Aorta (tissue), 5 donors: ENCODE measurements at regions not wholly inside any gene's neighbourhood (a gene's known extent, or its start where the extent isn't known, plus 50 kb on each side); places are given as distances from the start of the nearest gene placed in this dataset.

Experiments
- ATAC-seq: fragments of 200-7000 bp; cut with Tn5 transposase; one replicate; pipeline ENCODE4 v1.9.1; 2022; ENCODE audit warnings: moderate library complexity; ENCODE audit not compliant: low FRiP score
- DNase-seq, 2 donors: peaks; one replicate each; pipeline ENCODE4 v3.0.0-alpha.2; 2020
- H3K27ac ChIP-seq, 2 donors: one replicate each; pipeline ENCODE4 v1.5.1; 2013; ENCODE audit warnings: low read length in 2 of 2, mild to moderate bottlenecking in 2 of 2, moderate library complexity in 2 of 2, control low read depth in 1 of 2, inconsistent platforms in 1 of 2, low read depth in 1 of 2
- H3K27me3 ChIP-seq, 2 donors: one replicate each; pipeline ENCODE4 v1.6.1; 2013; ENCODE audit warnings: control low read depth in 1 of 2, low read length in 1 of 2, mild to moderate bottlenecking in 1 of 2, moderate library complexity in 1 of 2; ENCODE audit not compliant: insufficient read depth in 2 of 2, control insufficient read depth in 1 of 2
- H3K36me3 ChIP-seq, 2 donors: one replicate each; pipeline ENCODE4 v1.6.1; 2013; ENCODE audit warnings: control low read depth in 1 of 2, low read length in 1 of 2, mild to moderate bottlenecking in 1 of 2; ENCODE audit not compliant: insufficient read depth in 2 of 2, control insufficient read depth in 1 of 2
- H3K4me1 ChIP-seq, 2 donors: one replicate each; pipeline ENCODE4 v1.6.1; 2013; ENCODE audit warnings: low read length in 2 of 2, control low read depth in 1 of 2, mild to moderate bottlenecking in 1 of 2, moderate library complexity in 1 of 2; ENCODE audit not compliant: insufficient read depth in 2 of 2, control insufficient read depth in 1 of 2
- H3K4me3 ChIP-seq, 2 donors: one replicate each; pipeline ENCODE4 v1.5.1; 2013; ENCODE audit warnings: low read length in 2 of 2, control low read depth in 1 of 2, mild to moderate bottlenecking in 1 of 2
- H3K9me3 ChIP-seq: one replicate; pipeline ENCODE4 v1.6.1; 2013; ENCODE audit warnings: mild to moderate bottlenecking, low read length; ENCODE audit not compliant: control insufficient read depth
- WGBS, 2 donors: extraction: QIAGEN DNeasy Blood & Tissue Kit; methylation state at CpG; one replicate each; pipeline ENCODE4 v1.1.7; 2013; 5-methylcytosine and 5-hydroxymethylcytosine counted together
- intact Hi-C, 2 donors: fragments of 100-400 bp; cut with DNase I; formaldehyde crosslinking; loops; one replicate each; pipeline versions ENCODE4 v1.14.2 to v1.15.0; 2022
- donor health status: healthy with polysubstance abuse.
- donor health status: Bipolar disorder and iron deficiency.
- donor health status: DM: no; HTN: no; CAD: no.
- donor health status: DM: no; HTN: no; CAD: no.
- donor health status: DM: yes; HTN: yes; CAD: no.

DNA sequence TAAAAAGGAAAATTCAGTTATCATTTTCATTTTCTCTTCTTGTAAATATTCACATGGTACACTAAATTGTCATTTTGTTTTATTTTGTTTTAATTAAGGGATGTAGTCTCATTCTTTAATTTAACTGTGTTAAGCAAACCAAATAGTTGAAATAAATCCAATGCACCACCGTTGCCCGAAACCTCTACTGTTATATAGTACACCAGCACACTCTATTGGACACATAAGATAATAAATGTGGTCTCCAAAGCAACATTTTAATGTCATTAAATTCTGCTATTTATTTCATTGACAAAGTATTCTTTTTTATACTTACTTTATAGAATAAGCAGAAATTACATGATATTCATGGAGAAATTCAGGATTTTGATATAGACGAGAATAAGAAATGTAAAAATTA is 156.4 kb upstream of the FREM2 start:
- Histone ChIP-seq H3K4me3 (no peak overlapping the region), H3K9me3 (peaks cover 1% of the 10 kb centered on the region), H3K4me1 (no peaks in the 10 kb centered on the region), H3K27ac (no peak overlapping the region), H3K27me3 (no peaks in the 10 kb centered on the region), H3K36me3 (no peaks in the 10 kb centered on the region)
- ATAC-seq, result no peak
- intact Hi-C loops, result no loop called here
- 40 to 43% methylated on average over 3 of the region's 3 CpGs for WGBS, 2 donors
- no peak for DNase-seq

DNA sequence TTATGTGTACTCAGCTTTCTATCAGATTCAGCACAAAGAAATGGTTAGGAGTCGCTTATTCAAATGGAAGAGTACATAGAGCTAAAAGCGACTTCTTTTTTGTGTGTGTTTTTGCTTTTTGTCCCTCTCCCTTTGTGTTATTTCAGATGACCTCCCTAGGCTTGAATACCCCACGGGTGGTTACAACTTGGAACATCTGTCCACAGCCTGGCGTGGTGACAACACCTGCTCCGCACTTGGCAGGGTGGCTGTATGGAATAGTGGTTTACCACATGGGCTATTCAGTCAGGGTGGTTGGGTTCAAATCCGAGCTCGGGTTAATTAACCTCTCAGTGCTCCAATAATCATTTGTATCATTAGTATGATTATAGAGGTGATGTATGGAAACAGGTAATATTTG is 151.6 kb upstream of the FREM2 start:
- no peak overlapping the region for H3K4me3 ChIP-seq
- no peaks in the 10 kb centered on the region for H3K36me3 ChIP-seq
- H3K9me3 ChIP-seq, result peaks cover 1% of the 10 kb centered on the region
- no peaks in the 10 kb centered on the region for H3K27me3 ChIP-seq
- intact Hi-C loops, result no loop called here
- H3K27ac ChIP-seq, result no peak overlapping the region
- H3K4me1 ChIP-seq, result no peaks in the 10 kb centered on the region
- ATAC-seq, result no peak
- no peak for DNase-seq
- WGBS, 2 donors, result 84% methylated on average over 7 of the region's 7 CpGs

DNA sequence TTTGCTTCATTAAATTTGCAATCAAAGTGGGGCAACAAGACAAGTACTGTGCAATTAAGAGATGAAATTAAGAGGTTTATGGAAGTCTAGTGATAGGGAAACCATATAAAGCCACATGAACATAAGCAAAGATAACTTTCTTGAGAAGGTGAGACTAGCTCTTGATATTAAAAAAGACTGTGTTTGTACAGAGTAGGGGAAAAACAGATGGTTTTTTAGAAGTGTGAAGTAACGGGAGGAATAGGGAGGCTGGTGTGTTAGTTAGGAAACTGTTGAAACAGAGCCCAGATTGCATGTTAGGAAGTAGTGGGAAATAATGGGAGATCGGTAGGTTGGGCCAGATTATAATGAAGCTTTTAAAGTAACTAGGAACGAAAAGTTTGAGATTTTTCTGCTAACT is 149.8 kb upstream of the FREM2 start:
- Histone ChIP-seq H3K4me3 (no peak overlapping the region), H3K27me3 (no peaks in the 10 kb centered on the region), H3K36me3 (no peaks in the 10 kb centered on the region), H3K4me1 (no peaks in the 10 kb centered on the region), H3K27ac (no peak overlapping the region), H3K9me3 (peaks cover 1% of the 10 kb centered on the region)
- intact Hi-C loops, result no loop called here
- DNase-seq (no peak), ATAC-seq (no peak)
- WGBS, 2 donors, result 44 to 49% methylated on average over 3 of the region's 3 CpGs

DNA sequence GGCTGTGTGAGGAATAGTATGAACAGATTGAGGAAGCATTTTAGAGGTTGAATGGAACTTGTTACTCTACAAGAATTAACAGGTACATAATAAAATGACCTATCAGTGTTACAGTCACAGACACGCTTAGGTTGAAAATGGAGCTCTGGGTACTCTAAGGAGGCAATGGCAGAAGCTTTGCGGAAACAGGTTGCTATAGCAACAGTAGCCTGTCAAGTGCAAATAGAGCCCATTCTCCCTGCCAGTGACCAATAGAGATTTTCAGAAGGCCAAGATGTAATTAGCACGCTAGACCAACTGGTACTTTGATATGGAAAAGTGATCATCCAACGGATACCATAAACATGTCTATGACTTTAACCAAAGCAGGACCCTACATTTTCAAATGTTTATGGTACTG is 148.5 kb upstream of the FREM2 start:
- ATAC-seq (no peak), DNase-seq (no peak)
- Histone ChIP-seq H3K27ac (no peak overlapping the region), H3K4me3 (no peak overlapping the region), H3K9me3 (peaks cover 1% of the 10 kb centered on the region), H3K36me3 (no peaks in the 10 kb centered on the region), H3K27me3 (no peaks in the 10 kb centered on the region), H3K4me1 (no peaks in the 10 kb centered on the region)
- 22 to 35% methylated on average over 4 of the region's 4 CpGs for WGBS, 2 donors
- intact Hi-C loops, result no loop called here

DNA sequence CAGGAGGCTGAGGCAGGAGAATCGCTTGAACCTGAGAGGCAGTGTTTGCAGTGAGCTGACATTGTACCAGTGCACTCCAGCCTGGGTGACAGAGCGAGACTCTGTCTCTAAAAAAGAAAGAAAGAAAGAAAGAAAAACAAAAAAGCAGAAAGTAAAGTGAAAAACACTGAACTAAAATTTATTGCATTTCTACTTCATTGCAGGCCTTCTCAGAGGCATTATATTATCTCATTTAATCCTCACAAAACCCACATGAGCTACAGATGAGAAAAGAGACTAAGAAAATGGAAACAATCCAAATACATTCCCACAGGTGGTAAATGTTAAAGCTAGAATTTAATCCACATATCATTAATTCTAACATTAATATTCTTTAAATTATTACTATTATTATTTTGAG is 147.2 kb upstream of the FREM2 start:
- Histone ChIP-seq H3K27me3 (no peaks in the 10 kb centered on the region), H3K9me3 (peaks cover 1% of the 10 kb centered on the region), H3K4me1 (no peaks in the 10 kb centered on the region), H3K27ac (no peak overlapping the region), H3K36me3 (no peaks in the 10 kb centered on the region), H3K4me3 (no peak overlapping the region)
- DNase-seq (no peak), ATAC-seq (no peak)
- WGBS, 2 donors, result 88 to 90% methylated on average over 2 of the region's 2 CpGs
- intact Hi-C loops, result no loop called here

DNA sequence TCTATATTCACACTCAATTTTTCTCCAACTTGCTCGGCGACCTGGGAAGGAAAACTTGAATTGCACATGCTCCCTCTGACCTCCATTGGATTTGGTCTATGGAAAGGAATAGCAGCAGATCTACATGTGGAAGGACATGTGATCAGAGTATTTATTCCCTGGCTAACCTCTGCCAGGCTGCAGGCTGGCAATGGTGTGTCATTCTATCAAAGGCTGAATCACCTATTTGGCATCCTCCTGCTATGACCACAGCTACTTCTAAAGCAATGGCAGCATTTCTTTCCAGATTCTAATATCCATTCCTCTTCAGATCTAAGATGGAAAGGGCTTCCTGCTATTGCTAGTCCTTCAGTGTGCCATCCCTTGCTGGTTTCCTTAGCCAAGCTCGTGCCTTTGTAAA is 144.3 kb upstream of the FREM2 start:
- Histone ChIP-seq H3K4me1 (no peaks in the 10 kb centered on the region), H3K36me3 (no peaks in the 10 kb centered on the region), H3K27me3 (no peaks in the 10 kb centered on the region), H3K4me3 (no peak overlapping the region), H3K27ac (no peak overlapping the region), H3K9me3 (no peaks in the 10 kb centered on the region)
- WGBS, 2 donors, result 43 to 51% methylated on average over 3 of the region's 3 CpGs
- ATAC-seq (no peak), DNase-seq (no peak)
- intact Hi-C loops, result no loop called here

DNA sequence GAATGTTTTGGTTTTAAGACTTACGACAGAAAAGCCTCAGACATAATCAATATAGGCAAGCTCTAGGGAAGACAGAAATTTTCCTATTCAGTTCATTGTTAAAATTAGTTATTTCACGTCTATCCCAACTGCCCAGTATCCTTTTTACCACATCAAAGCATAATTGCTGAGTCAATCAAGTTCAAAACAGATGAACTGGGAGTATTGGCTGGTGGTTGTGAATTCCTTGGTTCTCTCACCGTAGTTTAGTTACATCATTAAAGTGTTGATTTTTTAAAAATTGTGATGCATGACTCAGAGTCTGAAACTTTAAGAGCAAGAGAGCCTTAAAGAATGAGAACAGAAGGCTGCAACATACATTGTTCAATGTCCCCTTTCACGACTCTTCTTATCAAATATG is 143.3 kb upstream of the FREM2 start:
- Histone ChIP-seq H3K36me3 (no peaks in the 10 kb centered on the region), H3K27ac (no peak overlapping the region), H3K4me1 (no peaks in the 10 kb centered on the region), H3K9me3 (no peaks in the 10 kb centered on the region), H3K4me3 (no peak overlapping the region), H3K27me3 (no peaks in the 10 kb centered on the region)
- DNase-seq, result no peak
- intact Hi-C loops, result no loop called here
- WGBS, 2 donors, result 44 to 49% methylated on average over 4 of the region's 4 CpGs
- ATAC-seq, result no peak

DNA sequence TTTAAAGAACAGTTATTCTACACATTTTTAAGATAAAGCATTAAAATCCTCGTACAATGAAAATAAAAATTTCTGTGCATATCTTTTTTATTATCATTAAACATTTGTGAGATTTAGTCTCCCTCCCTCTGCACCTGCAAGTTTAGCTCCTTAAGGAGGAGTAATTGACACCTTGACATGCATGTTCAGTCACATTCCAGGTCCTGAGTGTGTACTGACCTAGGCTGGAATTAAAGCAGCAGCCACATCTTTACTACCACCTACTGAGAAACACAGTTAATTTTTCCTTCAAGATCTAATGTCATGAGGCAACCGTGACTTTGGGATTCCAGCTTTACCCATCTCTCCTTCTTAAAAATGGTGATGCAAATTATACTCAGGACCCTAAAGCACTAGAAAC is 123.1 kb upstream of the FREM2 start:
- intact Hi-C loops, result no loop called here
- ATAC-seq (no peak), DNase-seq (no peak)
- Histone ChIP-seq H3K36me3 (no peaks in the 10 kb centered on the region), H3K27ac (no peak overlapping the region), H3K4me3 (no peak overlapping the region), H3K4me1 (no peaks in the 10 kb centered on the region), H3K9me3 (peaks cover 2% of the 10 kb centered on the region), H3K27me3 (no peaks in the 10 kb centered on the region)
- WGBS, 2 donors, result 65 to 70% methylated on average over 2 of the region's 2 CpGs

DNA sequence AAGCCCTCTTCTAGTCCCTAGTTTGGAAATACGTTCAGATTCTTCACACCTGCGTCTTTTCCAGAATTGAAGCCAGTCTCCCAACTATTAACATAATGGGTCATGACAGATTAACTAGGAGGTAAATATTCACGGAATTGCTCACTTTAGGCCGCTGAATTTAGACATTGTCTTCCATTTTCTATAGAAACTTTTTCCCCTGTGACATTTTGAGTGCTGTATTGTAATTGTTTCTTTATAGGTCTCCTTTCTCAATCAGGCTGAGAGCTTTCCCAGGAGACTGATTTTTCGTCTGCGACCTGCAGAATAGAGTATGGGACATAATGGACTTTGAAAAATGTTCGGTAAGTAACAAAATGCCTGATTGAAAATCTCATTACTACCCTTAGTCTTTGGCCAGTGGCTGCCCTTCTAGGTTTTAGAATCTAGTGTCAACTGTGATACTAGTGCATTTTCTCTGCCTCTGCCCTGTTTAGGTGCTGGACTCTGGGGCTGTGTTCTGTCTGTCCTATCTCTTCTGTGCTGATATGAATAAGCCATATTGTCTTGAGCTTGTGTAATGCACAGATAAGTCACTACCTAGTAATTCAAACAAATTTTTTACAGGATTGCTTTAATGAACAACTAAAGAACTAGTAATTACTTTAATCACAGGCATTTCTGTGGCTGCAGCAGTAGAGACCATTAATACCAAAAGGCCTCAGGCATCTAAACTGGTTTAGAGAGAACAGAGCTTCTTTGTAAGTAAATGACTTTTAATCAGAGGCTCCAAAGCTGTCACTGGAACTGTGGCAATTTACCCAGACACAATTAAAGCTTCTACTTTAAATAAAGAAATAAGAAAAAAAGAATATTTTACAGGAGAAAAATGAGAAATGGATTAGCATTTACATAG is 122.4 kb upstream of the FREM2 start:
- DNase-seq (no peak), ATAC-seq (no peak)
- H3K36me3 ChIP-seq, result no peaks in the 10 kb centered on the region
- no peak overlapping the region for H3K4me3 ChIP-seq
- intact Hi-C loops, result no loop called here
- H3K27me3 ChIP-seq, result no peaks in the 10 kb centered on the region
- no peak overlapping the region for H3K27ac ChIP-seq
- H3K9me3 ChIP-seq, result peaks cover 2% of the 10 kb centered on the region
- H3K4me1 ChIP-seq, result no peaks in the 10 kb centered on the region
- WGBS, 2 donors, result 73 to 79% methylated on average over 7 of the region's 7 CpGs
